ENCODE measurements at regions not wholly inside any gene's neighbourhood (a gene's known extent, or its start where the extent isn't known, plus 50 kb on each side); places are given as distances from the start of the nearest gene placed in this dataset.
"Not testable (repeated sequence)": the region's sequence is repeated elsewhere in the genome, so short reads cannot be mapped to it uniquely, and the experiment has no call there.

DNA sequence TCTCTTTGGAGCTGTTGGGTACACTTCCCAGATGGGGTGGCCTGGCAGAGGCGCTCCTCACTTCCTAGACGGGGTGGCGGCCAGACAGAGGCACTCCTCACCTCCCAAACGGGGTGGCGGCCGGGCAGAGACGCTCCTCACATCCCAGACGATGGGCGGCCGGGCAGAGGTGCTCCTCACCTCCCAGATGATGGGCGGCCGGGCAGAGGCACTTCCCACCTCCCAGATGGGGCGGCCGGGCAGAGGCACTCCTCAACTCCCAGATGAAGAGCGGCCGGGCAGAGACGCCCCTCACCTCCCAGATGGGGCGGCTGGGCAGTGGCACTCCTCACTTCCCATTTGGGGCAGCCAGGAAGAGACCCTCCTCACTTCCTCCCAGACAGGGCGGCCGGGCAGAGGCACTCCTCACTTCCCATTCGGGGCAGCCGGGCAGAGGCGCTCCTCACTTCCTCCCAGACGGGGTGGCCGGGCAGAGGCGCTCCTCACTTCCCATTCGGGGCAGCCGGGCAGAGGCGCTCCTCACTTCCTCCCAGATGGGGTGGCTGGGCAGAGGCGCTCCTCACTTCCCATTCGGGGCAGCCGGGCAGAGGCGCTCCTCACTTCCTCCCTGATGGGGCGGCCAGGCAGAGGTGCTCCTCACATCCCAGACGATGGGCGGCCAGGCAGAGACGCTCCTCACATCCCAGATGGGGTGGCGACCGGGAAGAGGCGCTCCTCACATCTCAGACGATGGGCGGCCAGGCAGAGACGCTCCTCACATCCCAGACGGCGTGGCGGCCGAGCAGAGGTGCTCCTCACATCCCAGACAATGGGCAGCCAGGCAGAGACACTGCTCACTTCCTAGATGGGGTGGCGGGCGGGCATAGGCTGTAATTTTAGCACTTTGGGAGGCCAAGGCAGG, 105.3 kb downstream of the ERMARD start:
- DNase-seq = not testable (repeated sequence)

DNA sequence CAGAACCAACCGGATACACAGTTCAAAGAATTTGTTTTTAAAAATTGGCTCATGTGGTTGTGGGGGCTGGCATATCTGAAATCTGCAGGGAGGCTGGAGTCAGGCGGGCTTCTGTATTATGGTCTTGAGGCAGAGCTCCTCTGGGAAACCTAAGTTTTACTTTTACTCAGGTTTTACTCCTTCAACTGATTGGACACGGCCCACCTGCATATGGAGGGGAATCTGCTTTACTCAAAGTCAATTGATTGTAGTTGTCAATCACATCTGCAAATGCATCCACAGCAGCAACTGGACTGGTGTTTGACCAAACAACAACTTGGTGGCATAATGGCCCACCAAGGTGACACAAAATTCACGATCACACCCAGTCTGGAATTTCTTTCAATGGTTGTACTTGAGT, 103.4 kb downstream of the ERMARD start:
- no peak for DNase-seq

DNA sequence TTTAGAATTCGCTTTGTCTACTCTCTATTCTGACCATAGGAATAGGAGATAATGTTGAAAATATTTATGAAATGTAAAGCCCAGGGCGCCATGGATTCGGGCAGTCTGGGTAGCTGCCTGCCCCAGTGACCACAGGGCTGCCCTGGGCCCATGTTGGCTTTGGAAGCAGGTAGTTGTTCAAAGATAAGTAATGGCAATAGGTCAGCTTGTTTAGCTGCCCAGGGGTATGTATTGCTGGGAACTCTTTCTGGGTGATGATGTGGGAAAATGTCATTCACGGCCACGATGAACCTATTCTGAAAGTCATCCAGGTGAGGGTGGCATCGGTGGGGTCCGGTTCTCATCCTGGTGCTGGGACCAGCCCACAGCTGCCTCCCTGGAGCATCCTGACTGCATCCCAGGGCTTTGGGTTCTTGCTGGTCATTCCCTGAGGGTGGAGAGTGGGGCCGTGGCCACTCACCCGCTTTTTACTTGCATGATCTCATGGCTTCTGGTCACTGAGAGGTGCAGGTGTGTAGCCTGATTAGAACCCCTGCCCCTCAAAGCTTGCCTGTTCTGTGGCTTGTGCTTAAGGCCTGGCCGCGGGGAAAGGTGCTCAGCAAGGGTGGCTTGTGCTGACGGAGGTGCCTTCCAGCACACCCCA, 102.8 kb downstream of the ERMARD start:
- DNase-seq = no peak

DNA sequence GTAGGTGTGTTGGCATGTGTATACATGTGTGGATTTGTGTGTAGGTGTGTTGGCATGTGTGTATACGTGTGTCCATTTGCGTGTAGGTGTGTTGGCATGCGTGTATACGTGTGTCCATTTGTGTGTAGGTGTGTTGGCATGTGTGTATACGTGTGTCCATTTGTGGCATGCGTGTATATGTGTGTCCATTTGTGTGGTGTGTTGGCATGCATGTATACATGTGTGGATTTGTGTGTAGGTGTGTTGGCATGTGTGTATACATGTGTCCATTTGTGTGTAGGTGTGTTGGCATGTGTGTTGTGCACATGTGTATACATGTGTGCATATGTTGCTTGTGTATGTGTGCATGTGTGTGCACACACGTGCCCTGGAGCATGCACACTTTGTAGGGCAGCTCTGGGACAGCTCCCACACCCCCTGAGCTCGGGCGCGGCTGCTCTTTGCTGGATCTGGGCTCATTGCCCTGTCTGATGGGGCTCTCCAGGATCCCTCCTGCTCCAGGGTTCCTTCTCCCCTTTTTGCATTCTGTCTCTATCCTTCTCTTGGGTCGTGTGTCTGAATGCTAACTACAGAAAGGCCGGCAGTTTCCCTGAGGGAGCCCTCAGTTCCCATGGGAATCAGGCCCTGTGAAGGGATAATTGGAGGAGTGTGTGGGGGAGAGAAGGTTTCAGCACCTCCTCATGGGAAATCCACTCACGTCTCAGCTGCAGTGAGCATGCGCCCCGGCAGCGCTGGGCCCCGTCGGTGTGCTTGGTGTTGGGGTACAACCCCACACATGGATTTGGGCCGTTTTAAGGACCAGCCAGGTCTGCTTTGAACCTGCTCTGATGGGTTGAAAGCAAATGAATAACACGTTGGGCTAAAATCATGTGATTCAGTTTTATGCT, 102.0 kb downstream of the ERMARD start:
- no peak for DNase-seq

DNA sequence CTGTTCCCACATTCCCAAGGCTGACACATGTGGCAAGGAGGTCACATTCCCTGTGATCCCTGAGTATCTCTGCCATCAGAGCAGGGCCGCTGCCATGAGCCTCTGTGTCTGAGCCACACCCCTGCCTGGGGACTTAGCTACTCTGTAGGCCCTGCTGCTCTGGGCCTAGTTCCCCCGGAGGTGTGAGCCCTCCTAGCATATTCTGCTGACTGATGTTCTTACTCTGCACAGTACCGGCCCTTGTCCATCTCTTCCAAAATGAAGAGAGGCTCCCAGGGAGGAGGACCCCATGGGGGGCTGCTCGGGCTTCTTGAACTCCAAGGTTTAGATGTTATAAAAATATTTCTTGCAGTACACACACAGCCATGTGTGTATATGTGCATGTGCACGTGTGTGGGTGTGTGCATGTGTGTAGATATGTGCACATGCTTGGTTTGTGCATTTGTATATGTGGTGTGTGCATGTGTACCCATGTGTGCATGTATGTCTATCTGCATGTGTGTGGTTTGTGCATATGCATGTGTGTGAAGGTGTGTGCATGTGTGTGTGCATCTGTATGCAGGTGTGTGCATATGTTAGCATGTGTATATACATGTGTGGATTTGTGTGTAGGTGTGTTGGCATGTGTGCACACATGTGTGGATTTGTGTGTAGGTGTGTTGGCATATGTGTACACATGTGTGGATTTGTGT, 101.2 kb downstream of the ERMARD start:
- no peak for DNase-seq

DNA sequence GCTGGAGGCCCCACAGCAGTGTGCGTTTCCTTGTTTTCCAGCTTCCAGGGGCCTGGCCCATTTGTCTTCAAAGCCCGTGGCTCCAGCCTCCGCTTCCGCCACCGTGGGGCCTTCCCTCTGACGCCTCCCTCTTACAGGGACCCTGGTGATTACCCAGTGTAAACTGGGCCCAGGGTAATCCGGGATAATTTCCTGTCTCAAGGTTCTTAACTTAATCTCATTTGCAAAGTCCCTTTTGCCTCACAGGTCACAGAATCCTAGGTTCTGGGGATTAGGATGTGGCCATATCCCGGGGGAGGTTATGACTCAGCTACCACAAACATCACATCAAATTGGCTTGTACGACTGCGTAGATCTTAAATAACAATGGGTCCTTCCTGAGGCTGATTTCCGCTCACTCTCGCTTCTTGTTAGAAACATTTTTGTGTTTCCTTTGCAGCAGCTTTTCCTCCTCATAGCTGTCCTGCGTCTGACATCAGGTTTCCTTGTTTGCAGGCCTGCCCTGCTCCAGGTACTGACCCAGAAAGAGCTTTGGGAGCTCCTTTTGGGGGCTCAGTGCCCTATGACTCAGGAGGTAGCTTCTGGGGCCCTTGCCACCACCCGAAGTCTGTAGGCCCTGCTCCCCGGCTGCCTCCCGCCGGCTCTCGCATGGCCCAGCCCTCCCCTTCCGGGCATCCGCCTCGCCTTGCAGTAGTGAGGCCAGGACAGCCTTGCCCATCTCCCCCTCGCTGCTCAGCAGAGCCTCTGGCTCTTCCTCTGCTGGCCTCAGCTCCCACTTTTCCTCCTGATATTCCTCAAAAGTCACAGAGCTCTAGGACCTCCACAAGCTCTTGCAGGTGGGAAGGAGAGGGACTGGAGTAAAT, 100.5 kb downstream of the ERMARD start:
- no peak for DNase-seq

DNA sequence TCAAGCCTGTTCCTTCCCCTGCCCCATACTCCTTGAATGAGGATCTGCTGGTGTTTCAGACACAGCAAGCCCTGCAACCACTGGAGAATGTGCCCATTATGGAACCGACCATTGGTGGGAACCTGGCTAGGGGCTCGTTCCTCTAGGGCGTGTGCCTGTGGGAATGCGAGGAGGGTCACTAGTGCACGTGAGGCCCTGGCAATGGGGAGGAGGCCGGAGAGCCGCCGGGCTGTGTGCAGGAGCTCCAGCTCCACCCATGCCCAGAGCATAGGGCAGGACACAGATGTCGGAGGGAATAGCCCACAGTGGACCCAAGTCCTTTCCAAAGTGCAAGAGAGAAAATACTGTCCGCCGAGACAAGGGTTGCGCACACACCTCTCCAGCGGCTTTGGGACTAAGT, 99.3 kb downstream of the ERMARD start:
- no peak for DNase-seq

DNA sequence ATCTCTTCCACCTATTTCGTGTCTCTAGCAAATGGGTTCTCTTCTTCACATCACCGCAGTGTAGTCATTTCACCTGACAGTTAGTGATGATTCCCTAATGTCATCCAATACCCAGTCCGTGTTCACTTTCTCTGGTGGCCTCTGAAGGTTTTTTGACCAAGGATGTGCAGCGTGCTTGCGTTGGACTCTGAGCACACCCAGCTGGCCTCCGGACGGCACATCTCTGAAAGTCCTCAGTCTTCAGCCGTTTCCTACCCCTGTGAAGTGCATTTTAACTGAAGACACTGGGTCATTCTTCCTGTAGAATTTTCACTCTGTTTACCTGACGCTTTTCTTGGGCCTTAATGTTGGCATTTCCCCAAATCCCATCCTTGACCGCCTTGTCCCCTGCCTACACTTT, 98.7 kb downstream of the ERMARD start:
- DNase-seq = no peak

DNA sequence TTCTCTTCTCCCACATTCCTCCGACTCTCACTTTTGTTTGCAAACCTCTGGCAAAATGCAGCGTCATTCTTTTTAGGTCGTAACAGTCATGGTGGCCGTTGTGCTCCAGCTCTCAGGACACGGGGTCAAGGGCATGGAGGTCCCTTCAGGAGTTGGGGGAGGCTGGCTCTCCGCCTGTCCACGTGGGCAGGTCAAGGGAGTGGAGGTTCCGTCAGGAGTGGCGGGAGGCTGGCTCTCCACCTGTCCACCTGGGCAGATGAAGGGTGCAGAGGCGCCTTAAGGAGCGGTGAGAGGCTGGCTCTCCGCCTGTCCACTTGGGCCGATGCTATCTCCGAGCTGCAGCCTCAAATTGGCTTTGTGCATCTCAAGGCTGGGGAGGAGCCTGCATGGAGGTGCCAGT, 98.0 kb downstream of the ERMARD start:
- no peak for DNase-seq

DNA sequence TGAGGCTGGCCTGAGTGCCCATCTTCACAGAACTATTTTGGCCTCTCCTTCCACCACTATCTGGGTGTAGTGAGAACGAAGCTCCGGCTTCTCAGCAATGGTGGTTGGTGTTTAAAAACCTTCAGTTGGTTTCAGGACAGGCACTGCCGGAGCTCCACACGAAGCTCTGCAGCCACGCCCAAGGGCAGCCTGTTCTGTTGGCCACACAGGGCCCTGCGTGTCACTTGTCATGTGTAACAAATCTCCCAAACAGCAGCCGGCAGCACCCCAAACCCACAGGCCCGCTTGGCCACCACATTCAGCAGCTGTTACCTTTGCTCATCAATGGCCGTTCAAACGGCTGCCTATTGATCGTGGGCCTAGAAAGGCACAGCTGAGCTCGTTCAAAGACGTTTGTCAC, 97.5 kb downstream of the ERMARD start:
- DNase-seq = no peak

DNA sequence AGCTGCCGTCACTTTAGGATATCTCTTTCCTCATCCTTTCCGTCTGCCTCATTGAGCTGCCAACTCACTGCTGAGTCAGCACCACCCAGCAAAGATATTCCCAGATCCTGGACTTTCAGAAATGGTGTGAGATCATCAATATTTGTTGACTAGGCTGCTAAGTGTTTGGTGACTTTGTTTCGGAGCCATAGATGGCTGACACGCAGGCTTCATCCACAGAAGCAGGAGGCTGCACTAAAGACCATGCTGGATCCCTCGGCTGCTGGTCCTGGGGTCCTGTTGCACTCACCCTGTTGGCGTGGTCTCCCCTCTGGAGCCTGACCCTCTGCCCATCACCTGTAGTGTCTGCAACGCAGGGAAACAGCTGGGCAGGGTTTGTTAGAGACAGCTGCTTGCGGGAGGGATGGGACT, 96.5 kb downstream of the ERMARD start:
- DNase-seq = no peak

DNA sequence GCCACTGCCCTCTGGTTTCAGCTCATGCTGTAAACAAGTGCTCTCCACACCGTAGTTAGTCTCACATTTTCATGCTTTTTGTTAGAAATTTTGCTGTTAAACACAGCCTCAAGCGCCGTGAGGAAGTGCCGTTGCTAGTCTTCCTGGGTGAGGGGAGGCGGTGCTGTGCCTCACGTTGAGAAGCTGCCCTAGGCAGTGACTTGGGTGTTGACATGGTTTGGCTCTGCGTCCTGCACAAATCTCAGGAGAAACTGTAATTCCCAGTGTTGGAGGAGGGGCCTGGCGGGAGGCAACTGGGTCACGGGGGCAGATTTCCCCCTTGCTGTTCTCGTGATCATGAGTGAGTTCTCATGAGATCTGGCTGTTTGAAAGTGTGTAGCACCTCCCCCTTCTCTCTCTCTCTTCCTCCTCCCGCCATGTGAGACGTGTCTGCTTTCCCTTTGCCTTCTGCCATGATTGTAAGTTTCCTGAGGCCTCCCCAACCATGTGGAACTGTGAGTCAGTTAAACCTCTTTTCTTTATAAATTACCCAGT, 95.8 kb downstream of the ERMARD start:
- no peak for DNase-seq

DNA sequence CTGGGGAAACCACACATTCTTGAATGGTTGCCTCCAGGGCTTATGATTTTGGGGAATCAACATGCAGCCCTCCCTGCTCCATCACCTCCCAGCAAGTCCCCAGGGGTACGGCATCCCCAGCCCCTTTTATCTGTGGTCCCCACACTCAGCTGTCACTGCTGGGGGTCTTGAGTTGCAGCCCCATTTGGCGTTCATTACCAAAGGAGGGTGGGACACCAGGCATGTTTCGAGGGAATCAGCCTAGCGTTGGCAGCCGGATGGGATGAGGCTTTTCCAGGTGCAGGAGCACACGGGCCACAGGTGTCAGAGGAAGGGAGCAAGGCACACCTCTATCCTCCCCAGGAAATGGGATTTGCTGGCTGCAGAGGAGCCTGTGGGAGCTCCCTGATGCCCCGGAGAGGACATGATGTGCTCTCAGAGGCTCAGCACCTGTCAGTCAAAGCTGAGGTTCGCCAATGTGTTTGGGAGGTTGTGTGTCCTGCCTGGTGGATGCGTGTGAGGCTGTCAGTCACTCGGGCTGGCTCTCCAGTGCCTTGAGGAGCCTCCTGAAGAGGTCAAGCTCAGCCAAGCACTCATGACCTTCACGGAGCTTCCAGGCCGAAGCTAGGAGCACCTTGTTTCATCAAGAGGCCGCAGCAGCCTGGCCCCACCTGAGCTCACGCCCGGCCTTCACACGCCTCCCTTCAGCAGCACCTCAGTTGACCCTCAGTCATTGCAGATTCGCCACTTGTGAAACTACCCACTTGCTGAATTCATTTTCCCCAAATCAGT, 95.0 kb downstream of the ERMARD start:
- DNase-seq = no peak

DNA sequence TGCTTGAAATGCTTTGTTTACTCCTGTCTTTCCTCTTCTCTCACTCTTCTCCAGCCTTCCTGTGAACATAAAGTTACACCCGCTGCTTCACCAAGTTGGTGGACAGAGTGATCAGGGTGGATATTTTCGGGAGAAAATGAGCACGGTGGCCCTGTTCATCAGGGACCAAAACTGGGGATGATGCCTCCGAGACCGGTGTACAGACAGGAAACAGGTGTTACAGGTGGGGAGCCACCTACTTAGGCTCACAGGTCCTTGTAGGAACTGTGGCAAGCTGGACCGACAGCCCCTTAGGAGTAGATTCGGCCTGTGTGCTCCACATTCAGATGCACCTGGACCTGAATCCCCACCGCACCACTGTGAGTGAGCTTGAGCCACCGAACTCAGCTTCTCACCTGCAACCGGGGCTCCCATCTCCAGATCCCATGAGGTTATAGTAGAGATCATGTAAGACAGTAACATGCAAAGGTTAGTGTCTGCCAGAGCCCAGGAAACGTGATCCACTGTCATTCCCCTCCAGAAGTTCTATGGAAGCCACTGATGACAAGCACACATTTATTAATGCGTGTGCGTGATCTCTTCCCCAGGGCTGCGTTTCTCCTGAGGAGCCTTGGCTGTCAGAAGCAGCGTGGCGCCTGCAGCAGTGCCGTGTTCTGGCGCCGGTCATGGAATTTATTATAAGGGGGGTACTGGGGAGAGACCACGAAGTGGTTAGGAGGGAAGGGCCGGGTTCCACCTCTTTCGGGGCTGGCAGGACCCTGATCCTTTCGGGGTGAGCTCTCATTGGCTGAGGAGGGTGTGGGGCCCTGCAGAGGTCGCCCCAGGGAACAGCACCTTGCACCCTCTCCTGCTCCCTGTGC, 94.2 kb downstream of the ERMARD start:
- DNase-seq = no peak

DNA sequence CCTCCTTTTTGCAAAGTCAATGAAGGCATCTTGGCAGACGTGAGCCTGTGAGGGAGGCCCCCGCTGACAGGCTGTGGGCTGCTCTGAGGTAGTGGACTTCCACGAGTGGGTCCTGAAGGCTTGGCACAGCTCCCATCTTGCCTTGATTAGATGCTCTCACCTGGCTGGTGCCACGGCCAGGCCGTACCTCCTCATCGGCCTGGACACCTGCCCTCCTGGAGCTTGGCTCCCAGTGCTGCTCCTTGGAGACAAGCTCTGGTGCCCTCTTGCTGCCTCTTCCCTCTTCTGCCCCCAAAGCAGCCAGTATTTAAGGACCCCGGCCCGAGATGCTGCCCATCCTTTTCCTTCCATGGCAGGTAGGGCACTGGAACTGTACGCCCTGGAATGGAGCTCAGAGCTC, 93.5 kb downstream of the ERMARD start:
- DNase-seq = no peak

DNA sequence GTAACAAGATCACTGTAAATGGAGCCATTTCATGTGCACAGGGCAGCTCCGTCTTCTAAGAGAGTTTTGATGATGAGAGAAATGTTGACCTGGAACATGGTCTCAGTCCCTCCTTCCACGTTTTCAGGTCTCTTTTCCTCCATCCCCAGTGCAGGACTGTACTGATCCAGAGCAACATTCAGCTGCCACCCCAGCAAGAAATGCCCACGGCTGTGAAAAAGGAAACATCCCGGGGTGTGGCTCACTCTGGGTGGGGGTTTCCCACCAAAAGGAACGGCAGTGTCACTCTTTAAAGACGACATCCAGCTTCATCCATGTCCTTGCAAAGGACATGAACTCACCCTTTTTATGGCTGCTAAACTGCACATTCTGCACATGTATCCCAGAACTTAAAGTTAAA, 92.6 kb downstream of the ERMARD start:
- no peak for DNase-seq

DNA sequence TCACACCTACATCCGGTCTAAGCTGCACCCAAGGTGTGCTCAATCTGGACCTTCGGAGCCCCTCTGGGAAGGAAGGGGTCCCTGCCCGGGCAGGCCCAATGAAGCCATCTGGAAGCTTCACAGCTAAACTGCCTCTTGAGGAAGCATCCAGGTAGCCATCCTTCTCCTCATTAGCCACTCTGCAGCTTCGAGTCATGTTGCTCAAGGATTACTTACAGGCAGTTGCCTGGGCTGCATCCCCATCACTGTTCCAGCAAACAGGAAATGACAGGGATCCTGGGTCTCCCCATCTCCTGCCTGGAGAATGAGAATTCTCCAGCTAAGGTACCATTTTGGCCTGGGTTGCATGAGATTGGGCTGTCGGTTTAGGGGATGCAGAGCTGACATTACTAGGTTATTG, 91.7 kb downstream of the ERMARD start:
- no peak for DNase-seq

DNA sequence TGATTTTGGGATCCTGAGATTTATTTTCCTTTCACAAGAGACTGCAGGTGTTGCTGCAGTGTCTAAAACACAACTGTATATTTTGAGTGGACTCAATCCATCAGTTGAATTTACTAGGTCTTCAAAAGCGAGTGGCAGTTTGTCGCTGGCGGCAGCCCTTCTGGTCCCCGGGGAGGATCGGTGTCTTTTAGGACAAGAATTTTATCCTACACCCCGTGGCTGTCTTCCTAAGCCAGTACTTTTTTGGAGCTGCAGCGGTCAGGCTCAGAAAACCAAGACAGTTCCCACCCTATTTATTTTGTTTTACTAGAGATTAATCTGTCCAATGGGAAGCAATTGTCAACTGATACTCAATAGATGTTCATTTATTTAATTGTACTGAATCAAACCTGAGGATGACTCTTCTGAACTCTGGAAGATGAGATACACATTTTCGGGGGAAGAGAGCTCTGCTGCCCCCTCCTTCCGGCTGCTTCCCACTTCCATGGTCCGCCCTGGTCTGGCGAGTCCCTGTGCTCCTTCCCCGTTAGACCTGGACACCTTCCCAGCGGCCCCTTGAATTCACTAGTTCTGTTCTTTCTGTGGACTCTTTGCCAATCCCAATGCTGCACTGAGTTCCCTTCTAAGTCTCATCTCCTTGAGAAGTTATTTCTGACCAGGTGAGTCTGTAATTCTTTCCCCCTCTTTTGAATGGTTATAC, 90.6 kb downstream of the ERMARD start:
- DNase-seq = no peak

DNA sequence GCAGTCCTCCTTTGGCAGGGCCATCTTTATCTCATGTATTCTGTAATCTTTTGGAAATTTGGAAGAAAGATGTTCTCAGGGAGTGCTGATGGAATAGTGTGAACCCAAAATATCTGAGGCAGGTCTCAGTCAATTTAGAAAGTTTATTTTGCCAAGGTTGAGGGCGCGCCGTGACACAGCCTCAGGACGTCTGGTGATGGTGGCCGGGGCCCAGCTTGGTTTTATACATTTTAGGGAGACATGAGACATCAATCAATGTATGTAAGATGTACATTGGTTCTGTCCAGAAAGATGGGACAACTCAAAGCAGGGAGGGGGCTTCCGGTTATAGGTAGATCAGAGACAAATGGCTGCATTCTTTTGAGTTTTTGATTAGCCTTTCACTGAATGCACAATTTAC, 89.8 kb downstream of the ERMARD start:
- no peak for DNase-seq

Measured in AML-193 (cell line).